Peyer's patch (tissue), 4 donors: ENCODE measurements at regions not wholly inside any gene's neighbourhood (a gene's known extent, or its start where the extent isn't known, plus 50 kb on each side); places are given as distances from the start of the nearest gene placed in this dataset.
"Not testable (repeated sequence)": the region's sequence is repeated elsewhere in the genome, so short reads cannot be mapped to it uniquely, and the experiment has no call there.

Source experiments
- DNase-seq, 3 donors: peaks; one replicate each; pipeline ENCODE4 v3.0.0-alpha.2; 2017 to 2019
- H3K27ac ChIP-seq, 4 donors: fragments of 200-600 bp; sonication (generic); one replicate each; pipeline ENCODE4 v1.5.1; 2016 to 2019
- H3K27me3 ChIP-seq, 2 donors: fragments of 200-600 bp; sonication (generic); one replicate each; pipeline ENCODE4 v1.5.1; 2019
- H3K36me3 ChIP-seq, 3 donors: fragments of 200-600 bp; sonication (generic); one replicate each; pipeline ENCODE4 v1.5.1; 2016 to 2019
- H3K4me1 ChIP-seq, 4 donors: fragments of 200-600 bp; sonication (generic); one replicate each; pipeline ENCODE4 v1.5.1; 2016 to 2019
- H3K4me3 ChIP-seq, 4 donors: fragments of 200-600 bp; sonication (generic); 1 replicate in 3 of 4; 2 replicates in 1 of 4; pipeline ENCODE4 v1.5.1; 2016 to 2019; ENCODE audit warnings: mild to moderate bottlenecking in 1 of 4
- H3K9me3 ChIP-seq, 4 donors: fragments of 200-600 bp; sonication (generic); one replicate each; pipeline ENCODE4 v1.5.1; 2016 to 2019; ENCODE audit warnings: mild to moderate bottlenecking in 1 of 4
- POLR2A ChIP-seq, 2 donors: fragments of 450-650 bp; IDR thresholded peaks; one replicate each; pipeline ENCODE4 v1.5.1; 2017; ENCODE audit warnings: antibody characterized with exemption in 2 of 2, mild to moderate bottlenecking in 2 of 2, moderate library complexity in 2 of 2
- TF ChIP-seq, protein P1 (sequence below), 6 experiments: fragments of 450-650 bp in 4 of 6; fragments of 200-600 bp in 2 of 6; sonication (generic) in 1 of 6; IDR thresholded peaks; one replicate each; pipeline ENCODE4 v1.5.1; 2017 to 2019; ENCODE audit warnings: antibody characterized with exemption in 6 of 6, mild to moderate bottlenecking in 3 of 6, moderate library complexity in 1 of 6

DNA sequence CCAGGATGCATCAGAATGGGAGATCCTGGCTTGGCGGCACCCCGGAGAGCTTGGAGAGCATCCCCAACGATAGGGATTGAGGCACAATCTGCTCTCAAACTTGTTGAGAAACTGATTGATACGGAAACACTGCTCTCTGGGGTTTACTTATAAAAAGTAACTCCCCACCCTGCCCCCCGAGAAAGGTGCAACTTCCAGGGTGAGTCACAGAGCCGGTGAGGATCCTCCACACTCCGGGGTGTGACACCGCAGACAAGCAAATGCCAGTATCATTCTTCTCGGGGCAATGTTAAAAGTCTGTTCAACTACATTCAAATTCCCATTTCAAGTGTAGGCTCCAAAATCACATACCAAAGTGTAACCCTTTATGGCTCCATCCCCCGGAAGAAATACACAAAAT, 84.4 kb upstream of the MLN start:
- H3K9me3 ChIP-seq = no peaks in the 10 kb centered on the region
- H3K4me3 ChIP-seq = no peak overlapping the region
- H3K27me3 ChIP-seq = no peaks in the 10 kb centered on the region
- no peak overlapping the region for H3K27ac ChIP-seq
- H3K4me1 ChIP-seq = peaks cover 0 to 23% (median 5%) of the 10 kb centered on the region in 4 donors
- no peak for DNase-seq
- H3K36me3 ChIP-seq = no peaks in the 10 kb centered on the region
- no peak for TF ChIP-seq POLR2A (IDR thresholded peaks at IDR 0.05)
- TF ChIP-seq, protein P1, sequence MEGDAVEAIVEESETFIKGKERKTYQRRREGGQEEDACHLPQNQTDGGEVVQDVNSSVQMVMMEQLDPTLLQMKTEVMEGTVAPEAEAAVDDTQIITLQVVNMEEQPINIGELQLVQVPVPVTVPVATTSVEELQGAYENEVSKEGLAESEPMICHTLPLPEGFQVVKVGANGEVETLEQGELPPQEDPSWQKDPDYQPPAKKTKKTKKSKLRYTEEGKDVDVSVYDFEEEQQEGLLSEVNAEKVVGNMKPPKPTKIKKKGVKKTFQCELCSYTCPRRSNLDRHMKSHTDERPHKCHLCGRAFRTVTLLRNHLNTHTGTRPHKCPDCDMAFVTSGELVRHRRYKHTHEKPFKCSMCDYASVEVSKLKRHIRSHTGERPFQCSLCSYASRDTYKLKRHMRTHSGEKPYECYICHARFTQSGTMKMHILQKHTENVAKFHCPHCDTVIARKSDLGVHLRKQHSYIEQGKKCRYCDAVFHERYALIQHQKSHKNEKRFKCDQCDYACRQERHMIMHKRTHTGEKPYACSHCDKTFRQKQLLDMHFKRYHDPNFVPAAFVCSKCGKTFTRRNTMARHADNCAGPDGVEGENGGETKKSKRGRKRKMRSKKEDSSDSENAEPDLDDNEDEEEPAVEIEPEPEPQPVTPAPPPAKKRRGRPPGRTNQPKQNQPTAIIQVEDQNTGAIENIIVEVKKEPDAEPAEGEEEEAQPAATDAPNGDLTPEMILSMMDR (IDR thresholded peaks at IDR 0.05) = no peak

DNA sequence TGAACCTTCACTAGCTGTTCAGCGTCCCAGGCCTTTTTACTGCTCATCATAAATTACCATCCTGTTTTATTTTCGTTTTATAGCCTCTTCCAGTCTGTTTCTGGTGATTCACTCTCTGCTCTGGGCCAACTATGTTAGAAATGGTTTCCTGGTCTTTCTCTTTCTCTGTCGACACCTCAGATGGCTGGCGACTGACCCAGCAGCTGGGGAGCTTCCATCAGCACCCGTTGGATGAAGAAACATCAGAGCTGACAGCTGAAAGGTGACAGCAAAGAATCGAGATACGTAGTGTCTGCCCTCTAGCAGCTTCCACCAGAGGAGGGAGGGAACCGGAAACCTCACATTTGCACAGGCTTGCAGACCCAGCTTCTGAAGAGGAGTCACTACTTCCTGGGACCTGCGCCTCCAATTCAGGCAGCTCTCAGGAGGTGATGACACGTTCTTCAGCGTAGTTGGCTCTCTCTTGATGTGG, 82.9 kb upstream of the MLN start:
- H3K4me3 ChIP-seq = no peak overlapping the region
- H3K27ac ChIP-seq = peak overlapping the region in 3 of 4 donors; percentile 21 to 86 (median 70)
- peaks cover 0 to 23% (median 5%) of the 10 kb centered on the region in 4 donors for H3K4me1 ChIP-seq
- H3K9me3 ChIP-seq = no peaks in the 10 kb centered on the region
- TF ChIP-seq, protein P1 (IDR thresholded peaks at IDR 0.05) = no peak
- TF ChIP-seq POLR2A (IDR thresholded peaks at IDR 0.05) = no peak
- H3K36me3 ChIP-seq = no peaks in the 10 kb centered on the region
- no peaks in the 10 kb centered on the region for H3K27me3 ChIP-seq
- peak in 2 of 3 donors; percentile 49 to 62 for DNase-seq

DNA sequence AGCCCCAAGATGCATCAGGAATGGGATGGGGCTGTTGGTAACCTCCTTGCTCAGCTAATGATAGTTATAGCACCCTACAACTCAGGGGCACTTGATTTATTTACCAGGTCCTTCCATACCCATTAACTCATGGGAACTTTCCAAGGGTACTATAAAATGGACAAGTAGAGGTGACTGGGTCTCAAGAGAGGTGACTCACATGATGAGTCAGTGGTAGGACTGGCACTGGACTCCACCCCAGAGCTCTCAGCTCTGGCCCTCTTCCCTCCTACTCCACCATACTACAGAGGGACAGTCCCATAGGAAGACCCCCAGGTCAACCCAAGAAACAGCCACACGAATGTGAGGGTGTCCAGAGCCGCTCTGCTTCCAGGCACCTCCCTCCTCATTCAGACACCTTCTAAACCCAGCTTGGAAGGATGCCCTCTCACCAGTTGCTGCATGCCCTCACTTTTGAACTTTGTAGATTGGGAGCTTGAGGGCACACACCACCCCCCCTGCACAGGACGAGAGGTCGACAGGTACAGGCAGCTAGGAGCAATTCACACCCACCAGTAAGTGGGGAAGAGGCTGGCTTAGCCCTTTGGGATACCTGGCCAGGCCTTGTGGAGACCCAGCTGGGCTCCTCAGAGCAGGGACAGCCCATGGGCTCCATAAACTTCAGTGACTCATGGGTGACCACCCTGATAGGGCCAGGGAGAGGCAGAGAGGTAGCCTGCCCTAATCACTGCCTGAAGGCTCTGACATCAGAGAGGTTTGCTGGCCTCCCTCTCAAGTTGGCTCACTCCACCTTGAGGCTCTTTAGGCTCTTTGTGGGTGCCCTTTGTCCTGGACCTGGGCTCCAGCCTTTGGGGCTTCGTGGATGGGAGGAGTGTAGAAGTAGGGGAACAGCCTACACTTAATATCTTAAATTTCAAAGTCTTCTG, 81.6 kb upstream of the MLN start:
- Histone ChIP-seq H3K4me1 (peaks cover 0 to 23% (median 5%) of the 10 kb centered on the region in 4 donors), H3K36me3 (no peaks in the 10 kb centered on the region), H3K4me3 (no peak overlapping the region), H3K9me3 (no peaks in the 10 kb centered on the region), H3K27me3 (no peaks in the 10 kb centered on the region), H3K27ac (peak overlapping the region in 3 of 4 donors; percentile 36 to 86 (median 70))
- TF ChIP-seq POLR2A (IDR thresholded peaks at IDR 0.05) = no peak
- TF ChIP-seq, protein P1 (IDR thresholded peaks at IDR 0.05) = no peak
- DNase-seq = peak in 1 of 3 donors; percentile 63

DNA sequence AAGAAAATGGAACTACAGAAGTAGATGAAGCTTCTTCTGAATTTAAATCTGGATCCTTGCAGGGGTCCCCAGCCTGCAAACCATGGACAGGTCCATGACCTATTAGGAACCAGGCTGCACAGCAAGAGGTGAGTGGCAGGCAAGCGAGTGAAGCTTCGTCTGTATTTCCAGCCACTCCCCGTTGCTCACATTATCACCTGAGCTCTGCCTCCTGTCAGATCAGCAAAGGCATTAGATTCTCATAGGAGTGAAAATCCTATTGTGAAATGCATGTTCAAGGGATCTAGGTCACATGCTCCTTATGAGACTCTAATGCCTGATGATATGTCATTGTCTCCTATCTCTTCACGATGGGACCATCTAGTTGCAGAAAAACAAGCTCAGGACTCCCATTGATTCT, 79.8 kb upstream of the MLN start:
- DNase-seq, H3K9me3 ChIP-seq, H3K27me3 ChIP-seq, H3K36me3 ChIP-seq, H3K4me3 ChIP-seq, H3K27ac ChIP-seq: not testable (repeated sequence)
- peaks cover 0 to 23% (median 5%) of the 10 kb centered on the region in 4 donors for H3K4me1 ChIP-seq

DNA sequence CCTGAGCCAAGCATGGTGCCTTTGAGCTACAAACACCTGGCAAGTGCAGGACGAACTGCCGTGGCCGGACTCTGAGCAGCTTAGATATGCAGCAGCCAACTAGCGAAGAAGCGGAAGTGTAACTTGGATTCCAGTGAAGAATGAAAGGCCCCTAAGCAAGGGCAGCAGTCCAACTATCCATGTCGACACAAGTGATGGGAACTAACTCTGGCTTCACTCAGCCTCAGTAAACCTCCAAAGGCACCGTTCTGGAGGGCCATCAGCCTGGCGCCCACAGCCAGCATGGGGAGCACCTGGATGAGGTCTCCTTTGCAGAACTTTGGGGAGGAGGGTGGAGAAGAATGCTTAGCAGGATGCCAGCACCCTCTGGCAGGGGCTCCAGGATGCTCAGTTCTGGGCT, 78.4 kb upstream of the MLN start:
- TF ChIP-seq, protein P1 (IDR thresholded peaks at IDR 0.05) = no peak
- no peak for TF ChIP-seq POLR2A (IDR thresholded peaks at IDR 0.05)
- H3K27ac ChIP-seq = no peak overlapping the region
- no peak for DNase-seq
- H3K4me3 ChIP-seq = no peak overlapping the region
- no peaks in the 10 kb centered on the region for H3K36me3 ChIP-seq
- peaks cover 0 to 23% (median 5%) of the 10 kb centered on the region in 4 donors for H3K4me1 ChIP-seq
- H3K27me3 ChIP-seq = no peaks in the 10 kb centered on the region
- no peaks in the 10 kb centered on the region for H3K9me3 ChIP-seq

DNA sequence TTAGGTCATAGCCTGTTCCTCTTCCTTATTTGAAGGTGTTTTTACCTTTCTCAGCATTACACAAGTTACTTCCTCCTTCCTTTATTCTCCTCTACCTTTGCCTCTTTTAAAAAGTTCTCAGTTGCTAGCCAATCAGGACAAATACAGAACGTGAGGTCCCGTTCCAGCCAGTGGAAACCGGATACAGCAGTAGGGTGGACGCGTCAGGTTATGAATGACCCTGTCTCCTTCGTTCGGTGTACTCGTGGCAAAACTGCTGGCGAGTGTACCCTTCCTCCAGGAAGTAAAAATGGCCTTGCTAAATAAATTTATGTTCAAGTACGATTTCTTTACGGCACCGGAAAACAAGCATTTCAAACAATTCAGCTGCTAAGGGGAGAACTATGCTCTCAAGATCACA, 77.0 kb upstream of the MLN start:
- no peak overlapping the region for H3K4me3 ChIP-seq
- no peaks in the 10 kb centered on the region for H3K36me3 ChIP-seq
- DNase-seq = no peak
- H3K9me3 ChIP-seq = no peaks in the 10 kb centered on the region
- no peak overlapping the region for H3K27ac ChIP-seq
- no peaks in the 10 kb centered on the region for H3K27me3 ChIP-seq
- TF ChIP-seq, protein P1 (IDR thresholded peaks at IDR 0.05) = no peak
- no peak for TF ChIP-seq POLR2A (IDR thresholded peaks at IDR 0.05)
- H3K4me1 ChIP-seq = peaks cover 0 to 16% (median 3%) of the 10 kb centered on the region in 4 donors
